H1 (cell line): ENCODE measurements at regions not wholly inside any gene's neighbourhood (a gene's known extent, or its start where the extent isn't known, plus 50 kb on each side); places are given as distances from the start of the nearest gene placed in this dataset.

Experiments used
- ATF2 ChIP-seq: IDR thresholded peaks from 2 replicates; pipeline ENCODE4 v1.6.1; 2012; ENCODE audit warnings: low read length, inconsistent platforms
- FOSL1 ChIP-seq: IDR thresholded peaks from 2 replicates; pipeline ENCODE4 v1.6.1; 2011; ENCODE audit warnings: mild to moderate bottlenecking, low read depth, low read length, moderate library complexity; ENCODE audit not compliant: insufficient read depth
- GTF2F1 ChIP-seq: IDR thresholded peaks from 2 replicates; pipeline ENCODE4 v1.6.1; 2012; ENCODE audit warnings: low read depth, low read length, improper control_type of control experiment, borderline replicate concordance
- JUN ChIP-seq: IDR thresholded peaks from 2 replicates; pipeline ENCODE4 v1.6.1; 2011; ENCODE audit warnings: low read depth, mild to moderate bottlenecking, improper control_type of control experiment, low read length
- KDM1A ChIP-seq: fragments of 200-600, 300-600 bp; sonication (generic); IDR thresholded peaks from 2 replicates; pipeline ENCODE4 v1.7.1; 2016; ENCODE audit warnings: mild to moderate bottlenecking, low read length, borderline replicate concordance
- SIRT6 ChIP-seq: IDR thresholded peaks from one replicate; pipeline ENCODE4 v1.7.1; 2012; ENCODE audit warnings: low read length, inconsistent platforms
- TAF7 ChIP-seq: optimal IDR thresholded peaks from 2 replicates; pipeline ENCODE3; 2011; ENCODE audit warnings: low read depth, mild to moderate bottlenecking, inconsistent platforms, low read length, moderate library complexity, borderline replicate concordance

DNA sequence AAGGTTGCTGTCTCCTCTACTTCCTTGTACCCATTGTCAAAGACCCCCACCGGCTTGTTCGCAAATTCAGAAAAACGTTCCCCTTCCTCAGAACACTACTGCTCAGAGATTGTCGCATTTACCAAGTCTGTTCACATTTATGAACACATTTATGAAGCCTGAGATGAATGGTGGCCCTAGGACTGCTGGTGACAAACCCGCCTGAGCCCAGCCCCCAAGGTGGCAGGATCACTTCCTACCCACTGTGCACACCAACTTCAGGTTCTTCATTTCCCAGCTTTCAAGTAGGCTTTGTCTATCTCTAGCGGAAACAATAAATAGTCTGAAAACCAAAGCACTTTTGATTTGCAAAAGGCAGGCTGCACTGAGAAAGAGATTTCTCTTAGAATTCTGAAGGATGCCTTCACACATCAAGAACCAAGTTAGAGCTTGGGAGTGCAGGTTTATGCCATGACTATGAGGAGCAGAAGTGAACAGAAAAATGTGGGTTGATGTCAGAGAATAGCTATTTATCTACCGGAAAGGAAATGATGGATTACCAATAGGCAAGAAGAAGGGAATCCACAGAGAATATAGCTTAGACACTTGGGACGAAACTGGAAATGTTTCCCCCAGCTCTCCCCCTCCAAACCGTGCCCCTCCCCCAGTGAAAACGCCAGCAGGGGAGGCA lies 200.5 kb downstream of the TOMM20 start (continued):
- TF ChIP-seq TAF7 (no peak), KDM1A (no peak), SIRT6 (no peak), ATF2 (no peak), FOSL1 (no peak), GTF2F1 (no peak), JUN (no peak)
